IMR-90 (cell line): ENCODE measurements at regions not wholly inside any gene's neighbourhood (a gene's known extent, or its start where the extent isn't known, plus 50 kb on each side); places are given as distances from the start of the nearest gene placed in this dataset.

Source experiments
- ATAC-seq: fragments of 200-7000 bp; cut with Tn5 transposase; 2 replicates; pipeline ENCODE4 v1.9.1; 2020; ENCODE audit warnings: low read depth, mild to moderate bottlenecking, moderate library complexity
- BruUV-seq: library from RNA; stranded (reverse); fragments of 400-500 nt; replicated peaks from 2 replicates; lab custom pipeline; 2021; lab: Mats Ljungman, UMichigan
- CTCF ChIA-PET: fragments of 300-600 bp; formaldehyde crosslinking; extraction: SDS; loops from one replicate; lab custom pipeline; 2021; ENCODE audit warnings: antibody characterized with exemption; lab: Yijun Ruan, JAX
- POLR2A ChIA-PET: fragments of 300-600 bp; sonication (Branson Sonifier 250); formaldehyde crosslinking; loops from one replicate; lab custom pipeline; 2022; ENCODE audit warnings: antibody characterized with exemption; ENCODE audit not compliant: unreplicated experiment; lab: Charles Lee
- DNase-seq: peaks from one replicate; pipeline ENCODE4 v3.0.0; 2013
- H2AFZ ChIP-seq: replicated peaks from 2 replicates; pipeline ENCODE3; 2013; ENCODE audit warnings: low read length, mild to moderate bottlenecking; ENCODE audit not compliant: poor library complexity
- H2AK5ac ChIP-seq: 2 replicates; pipeline ENCODE4 v1.6.1; 2013; ENCODE audit warnings: low read depth, low read length, inconsistent platforms
- H2AK9ac ChIP-seq: replicated peaks from 2 replicates; pipeline ENCODE3; 2013; ENCODE audit warnings: mild to moderate bottlenecking, low read depth, low read length, moderate library complexity; ENCODE audit not compliant: poor library complexity
- H2BK120ac ChIP-seq: 2 replicates; pipeline ENCODE4 v1.6.1; 2013; ENCODE audit warnings: low read depth, low read length, inconsistent platforms
- H2BK15ac ChIP-seq: 3 replicates; pipeline ENCODE4 v1.6.1; 2013; ENCODE audit warnings: low read depth, low read length, inconsistent platforms
- H2BK20ac ChIP-seq: 2 replicates; pipeline ENCODE4 v1.6.1; 2013; ENCODE audit warnings: low read depth, mild to moderate bottlenecking, inconsistent platforms, low read length, moderate library complexity
- H2BK5ac ChIP-seq: 2 replicates; pipeline ENCODE4 v1.6.1; 2013; ENCODE audit warnings: mild to moderate bottlenecking, low read depth, low read length, inconsistent platforms; ENCODE audit not compliant: poor library complexity, severe bottlenecking
- H3K14ac ChIP-seq: replicated peaks from 2 replicates; pipeline ENCODE4 v1.6.1; 2013; ENCODE audit warnings: low read depth, low read length, inconsistent platforms
- H3K18ac ChIP-seq: 2 replicates; pipeline ENCODE4 v1.6.1; 2013; ENCODE audit warnings: low read depth, low read length, control low read depth
- H3K23ac ChIP-seq: 2 replicates; pipeline ENCODE4 v1.6.1; 2013; ENCODE audit warnings: low read depth, low read length, inconsistent platforms
- H3K27ac ChIP-seq: 2 replicates; pipeline ENCODE4 v1.5.1; 2013; ENCODE audit warnings: mild to moderate bottlenecking, control low read depth, low read length; ENCODE audit not compliant: insufficient read depth
- H3K27me3 ChIP-seq: 2 replicates; pipeline ENCODE4 v1.6.1; 2013; ENCODE audit warnings: low read length; ENCODE audit not compliant: control insufficient read depth, insufficient read depth
- H3K36me3 ChIP-seq: 2 replicates; pipeline ENCODE4 v1.6.1; 2013; ENCODE audit warnings: low read length, mixed read lengths; ENCODE audit not compliant: control insufficient read depth, insufficient read depth
- H3K4ac ChIP-seq: 2 replicates; pipeline ENCODE4 v1.6.1; 2013; ENCODE audit warnings: low read depth, low read length, inconsistent platforms
- H3K4me1 ChIP-seq: 2 replicates; pipeline ENCODE4 v1.6.1; 2013; ENCODE audit warnings: low read length, mixed read lengths; ENCODE audit not compliant: control insufficient read depth, insufficient read depth
- H3K4me2 ChIP-seq: 2 replicates; pipeline ENCODE4 v1.6.1; 2013; ENCODE audit warnings: low read depth, mild to moderate bottlenecking, control low read depth, low read length, moderate library complexity
- H3K4me3 ChIP-seq: 2 replicates; pipeline ENCODE4 v1.5.1; 2013; ENCODE audit warnings: low read depth, mild to moderate bottlenecking, control low read depth, low read length, moderate library complexity; ENCODE audit not compliant: insufficient read depth
- H3K56ac ChIP-seq: 2 replicates; pipeline ENCODE4 v1.6.1; 2013; ENCODE audit warnings: low read length, inconsistent platforms; ENCODE audit not compliant: insufficient read depth; ENCODE audit errors: extremely low read depth
- H3K79me1 ChIP-seq, 2 experiments: 2 replicates each; pipeline ENCODE4 v1.6.1; 2013; ENCODE audit warnings: low read length in 2 of 2, inconsistent platforms in 1 of 2, low read depth in 1 of 2
- H3K9ac ChIP-seq: 2 replicates; pipeline ENCODE4 v1.6.1; 2013; ENCODE audit warnings: low read depth, low read length, control low read depth
- H3K9me1 ChIP-seq: 2 replicates; pipeline ENCODE4 v1.6.1; 2013; ENCODE audit warnings: low read length, inconsistent platforms; ENCODE audit not compliant: insufficient read depth
- H3K9me3 ChIP-seq: 2 replicates; pipeline ENCODE4 v1.6.1; 2013; ENCODE audit warnings: low read length; ENCODE audit not compliant: control insufficient read depth, insufficient read depth
- H4K20me1 ChIP-seq: 2 replicates; pipeline ENCODE4 v1.6.1; 2013; ENCODE audit warnings: low read length, inconsistent platforms; ENCODE audit not compliant: insufficient read depth
- H4K5ac ChIP-seq: 2 replicates; pipeline ENCODE4 v1.6.1; 2013; ENCODE audit warnings: mild to moderate bottlenecking, low read depth, low read length, control low read depth
- H4K8ac ChIP-seq, 2 experiments: 2 replicates each; pipeline ENCODE4 v1.6.1; 2013; ENCODE audit warnings: low read depth in 2 of 2, low read length in 2 of 2, control low read depth in 1 of 2, inconsistent platforms in 1 of 2
- H4K91ac ChIP-seq: 2 replicates; pipeline ENCODE4 v1.6.1; 2013; ENCODE audit warnings: low read depth, low read length, inconsistent platforms; ENCODE audit not compliant: insufficient read depth
- ELK1 ChIP-seq: fragments of 150-350 bp; IDR thresholded peaks from 2 replicates; pipeline ENCODE4 v1.6.1; 2016; ENCODE audit warnings: low read depth, mild to moderate bottlenecking, low read length, moderate library complexity, borderline replicate concordance
- WGBS, 2 experiments: methylation state at CpG; one replicate each; pipeline versions ENCODE4 v1.1.5 to v1.1.7; 2013; ENCODE audit warnings: missing lambda C conversion rate in 2 of 2; ENCODE audit not compliant: insufficient read length in 1 of 2; ENCODE audit errors: extremely low coverage in 2 of 2; 5-methylcytosine and 5-hydroxymethylcytosine counted together
- dilution Hi-C: fragments of 300-500 bp; cut with HindIII; formaldehyde crosslinking; loops from one replicate; pipeline ENCODE4 v1.14.3; 2018; ENCODE audit warnings: low sequenced_read_pairs; ENCODE audit not compliant: unreplicated experiment
- in situ Hi-C: fragments of 300-500 bp; cut with MboI; formaldehyde crosslinking; loops from 3 replicates; pipeline ENCODE4 v1.14.3; 2019; ENCODE audit warnings: low sequenced_read_pairs, inconsistent platforms, mixed read lengths
- intact Hi-C: fragments of 100-400 bp; cut with micrococcal nuclease; formaldehyde crosslinking; loops from 2 replicates; pipeline ENCODE4 v1.10.0; 2022

- no peak overlapping the region for H3K27ac ChIP-seq
- H3K27me3 ChIP-seq: no peaks in the 10 kb centered on the region
- H3K56ac ChIP-seq: no peak overlapping the region
- H3K9me3 ChIP-seq: no peaks in the 10 kb centered on the region
- H4K8ac ChIP-seq: no peak overlapping the region
- H3K18ac ChIP-seq: no peak overlapping the region
- no peak overlapping the region for H2BK120ac ChIP-seq
- no peak overlapping the region for H2BK5ac ChIP-seq
- H3K4me1 ChIP-seq: no peaks in the 10 kb centered on the region
- intact Hi-C loops (no loop called here), in situ Hi-C loops (no loop called here), dilution Hi-C loops (no loop called here)
- BruUV-seq: no TSS peak
- ChIA-PET CTCF (no interaction called here), POLR2A (no interaction called here)
- H2AK5ac ChIP-seq: no peak overlapping the region
- H4K5ac ChIP-seq: no peak overlapping the region
- no peaks in the 10 kb centered on the region for H3K36me3 ChIP-seq
- H3K14ac ChIP-seq: no peak overlapping the region
- H2AFZ ChIP-seq: no peak overlapping the region
- H4K91ac ChIP-seq: no peak overlapping the region
- no peak overlapping the region for H2BK15ac ChIP-seq
- H3K4ac ChIP-seq: no peak overlapping the region
- no peaks in the 10 kb centered on the region for H3K9me1 ChIP-seq
- no peak overlapping the region for H2BK20ac ChIP-seq
- H3K4me3 ChIP-seq: no peak overlapping the region
- no peak overlapping the region for H2AK9ac ChIP-seq
- TF ChIP-seq ELK1: no peak
- no peak for DNase-seq
- no peaks in the 10 kb centered on the region for H4K20me1 ChIP-seq
- no peak overlapping the region for H3K23ac ChIP-seq
- no peak overlapping the region for H3K4me2 ChIP-seq
- ATAC-seq: no peak
- H3K9ac ChIP-seq: no peak overlapping the region
- H3K79me1 ChIP-seq: no peaks in the 10 kb centered on the region
- no CpG with 5 or more reads among the region's 3 CpGs for WGBS, 2 experiments
These were observed 214.9 kb upstream of the SYNDIG1 start for GRCh38 chr20:24254480-24254879.
